Fibroblast of lung (primary cell): ENCODE measurements at regions not wholly inside any gene's neighbourhood (a gene's known extent, or its start where the extent isn't known, plus 50 kb on each side); places are given as distances from the start of the nearest gene placed in this dataset.

Experiments
- DNase-seq, 2 donors: peaks; one replicate each; pipeline versions ENCODE4 v3.0.0 to v3.0.0-alpha.2; 2010; ENCODE audit warnings: low read depth in 2 of 2
- H2AFZ ChIP-seq: 2 replicates; pipeline ENCODE4 v1.5.1; 2012; ENCODE audit warnings: low read length, control low read depth, inconsistent platforms
- H3K27ac ChIP-seq: 2 replicates; pipeline ENCODE4 v1.5.1; 2011; ENCODE audit warnings: low read length, control low read depth; ENCODE audit not compliant: insufficient read depth
- H3K27me3 ChIP-seq: 2 replicates; pipeline ENCODE4 v1.5.1; 2011; ENCODE audit warnings: mild to moderate bottlenecking, low read length; ENCODE audit not compliant: control insufficient read depth, insufficient read depth
- H3K36me3 ChIP-seq: 2 replicates; pipeline ENCODE4 v1.5.1; 2011; ENCODE audit warnings: low read length; ENCODE audit not compliant: control insufficient read depth, insufficient read depth
- H3K4me1 ChIP-seq: 2 replicates; pipeline ENCODE4 v1.5.1; 2011; ENCODE audit warnings: low read length; ENCODE audit not compliant: control insufficient read depth, insufficient read depth; ENCODE audit errors: extremely low read depth
- H3K4me2 ChIP-seq: 2 replicates; pipeline ENCODE4 v1.5.1; 2011; ENCODE audit warnings: low read length, control low read depth; ENCODE audit not compliant: insufficient read depth; ENCODE audit errors: extremely low read depth
- H3K4me3 ChIP-seq, 4 experiments: fragments of 200-600 bp in 1 of 4; sonication (generic) in 1 of 4; replicated peaks in 1 of 4; 2 replicates each; pipeline ENCODE4 v1.5.1; 2011 to 2016; ENCODE audit warnings: low read length in 4 of 4, low read depth in 3 of 4, mild to moderate bottlenecking in 3 of 4, control low read depth in 2 of 4, inconsistent platforms in 1 of 4, mixed read lengths in 1 of 4; ENCODE audit not compliant: insufficient read depth in 1 of 4; ENCODE audit errors: control extremely low read depth in 1 of 4
- H3K79me2 ChIP-seq: 2 replicates; pipeline ENCODE4 v1.5.1; 2012; ENCODE audit warnings: mild to moderate bottlenecking, low read length, inconsistent platforms; ENCODE audit not compliant: control insufficient read depth, insufficient read depth
- H3K9ac ChIP-seq: 2 replicates; pipeline ENCODE4 v1.5.1; 2011; ENCODE audit warnings: mild to moderate bottlenecking, low read length, control low read depth; ENCODE audit not compliant: insufficient read depth
- H3K9me3 ChIP-seq: 2 replicates; pipeline ENCODE4 v1.5.1; 2012; ENCODE audit warnings: low read depth, low read length; ENCODE audit not compliant: control insufficient read depth, insufficient read depth
- H4K20me1 ChIP-seq: 2 replicates; pipeline ENCODE4 v1.5.1; 2011; ENCODE audit warnings: low read length; ENCODE audit not compliant: control insufficient read depth, insufficient read depth; ENCODE audit errors: extremely low read depth
- EZH2 ChIP-seq: IDR thresholded peaks from 2 replicates; pipeline ENCODE4 v1.5.1; 2012; ENCODE audit warnings: low read length, control low read depth, mild to moderate bottlenecking; ENCODE audit errors: missing control alignments
- TF ChIP-seq, protein P1 (sequence below), 2 donors: IDR thresholded peaks in 1 of 2; conservative IDR thresholded peaks in 1 of 2; 1 replicate in 1 of 2; 2 replicates in 1 of 2; pipeline ENCODE4 v1.5.1; 2011 to 2012; ENCODE audit warnings: low read length in 2 of 2, control low read depth in 1 of 2, inconsistent platforms in 1 of 2, low read depth in 1 of 2, mild to moderate bottlenecking in 1 of 2

DNA sequence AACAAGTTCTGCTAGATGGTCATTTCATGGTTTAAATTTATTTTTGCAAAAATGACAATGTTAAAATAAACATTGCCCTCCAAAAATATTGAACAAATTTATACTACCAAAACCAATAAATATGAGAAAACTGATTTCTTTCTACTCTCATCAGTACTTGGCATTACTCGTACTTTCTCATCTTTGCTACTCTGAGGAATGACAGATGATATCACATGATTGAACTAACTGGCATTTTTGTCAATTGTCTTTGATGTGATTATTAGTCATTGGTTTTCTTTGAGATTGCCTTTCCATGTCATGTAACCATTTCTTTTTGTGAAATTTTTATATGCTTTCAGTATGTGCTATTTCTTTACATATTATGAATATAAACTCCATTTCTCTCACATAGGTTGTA is 167.0 kb upstream of the ITGA4 start:
- no peaks in the 10 kb centered on the region for H3K27me3 ChIP-seq
- H4K20me1 ChIP-seq: no peaks in the 10 kb centered on the region
- H3K36me3 ChIP-seq: no peaks in the 10 kb centered on the region
- no peak overlapping the region for H2AFZ ChIP-seq
- H3K9me3 ChIP-seq: no peaks in the 10 kb centered on the region
- no peak overlapping the region for H3K4me2 ChIP-seq
- TF ChIP-seq EZH2: no peak
- TF ChIP-seq, protein P1, sequence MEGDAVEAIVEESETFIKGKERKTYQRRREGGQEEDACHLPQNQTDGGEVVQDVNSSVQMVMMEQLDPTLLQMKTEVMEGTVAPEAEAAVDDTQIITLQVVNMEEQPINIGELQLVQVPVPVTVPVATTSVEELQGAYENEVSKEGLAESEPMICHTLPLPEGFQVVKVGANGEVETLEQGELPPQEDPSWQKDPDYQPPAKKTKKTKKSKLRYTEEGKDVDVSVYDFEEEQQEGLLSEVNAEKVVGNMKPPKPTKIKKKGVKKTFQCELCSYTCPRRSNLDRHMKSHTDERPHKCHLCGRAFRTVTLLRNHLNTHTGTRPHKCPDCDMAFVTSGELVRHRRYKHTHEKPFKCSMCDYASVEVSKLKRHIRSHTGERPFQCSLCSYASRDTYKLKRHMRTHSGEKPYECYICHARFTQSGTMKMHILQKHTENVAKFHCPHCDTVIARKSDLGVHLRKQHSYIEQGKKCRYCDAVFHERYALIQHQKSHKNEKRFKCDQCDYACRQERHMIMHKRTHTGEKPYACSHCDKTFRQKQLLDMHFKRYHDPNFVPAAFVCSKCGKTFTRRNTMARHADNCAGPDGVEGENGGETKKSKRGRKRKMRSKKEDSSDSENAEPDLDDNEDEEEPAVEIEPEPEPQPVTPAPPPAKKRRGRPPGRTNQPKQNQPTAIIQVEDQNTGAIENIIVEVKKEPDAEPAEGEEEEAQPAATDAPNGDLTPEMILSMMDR (conservative IDR thresholded peaks at IDR 0.05 in 1 of 2, IDR thresholded peaks at IDR 0.05 in 1 of 2; ENCODE audit: low read depth in 1 of 2, low read length in 2 of 2): no peak
- no peaks in the 10 kb centered on the region for H3K79me2 ChIP-seq
- H3K27ac ChIP-seq: no peak overlapping the region
- H3K4me3 ChIP-seq: no peak overlapping the region
- H3K9ac ChIP-seq: no peak overlapping the region
- no peak for DNase-seq
- no peaks in the 10 kb centered on the region for H3K4me1 ChIP-seq

DNA sequence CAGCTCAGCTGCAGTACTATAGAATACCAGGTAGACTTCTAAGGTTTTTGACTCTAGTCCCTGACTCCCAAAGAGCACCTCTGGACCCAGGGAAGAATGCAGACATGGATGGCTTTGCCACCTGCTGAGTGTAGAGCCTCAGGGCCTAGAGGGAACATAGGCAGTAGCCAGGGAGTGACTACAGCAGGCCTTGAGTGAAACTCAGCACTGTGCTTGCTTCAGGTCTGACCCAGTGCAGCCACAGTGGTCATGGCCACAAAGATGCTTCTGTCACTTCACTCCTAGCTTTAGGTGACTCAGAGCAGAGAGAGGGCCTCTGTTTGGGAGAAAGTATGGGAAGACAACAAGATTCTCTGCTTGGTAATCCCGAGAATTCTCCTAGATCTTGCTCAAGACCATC is 162.2 kb upstream of the ITGA4 start:
- no peak for DNase-seq
- Histone ChIP-seq H3K9ac (no peak overlapping the region), H3K79me2 (no peaks in the 10 kb centered on the region), H3K27me3 (no peaks in the 10 kb centered on the region), H3K36me3 (no peaks in the 10 kb centered on the region), H3K4me1 (no peaks in the 10 kb centered on the region), H3K4me2 (no peak overlapping the region), H4K20me1 (no peaks in the 10 kb centered on the region), H3K9me3 (no peaks in the 10 kb centered on the region), H2AFZ (no peak overlapping the region), H3K27ac (no peak overlapping the region), H3K4me3 (no peak overlapping the region)
- no peak for TF ChIP-seq EZH2
- TF ChIP-seq, protein P1 (conservative IDR thresholded peaks at IDR 0.05 in 1 of 2, IDR thresholded peaks at IDR 0.05 in 1 of 2; ENCODE audit: low read depth in 1 of 2, low read length in 2 of 2): no peak

DNA sequence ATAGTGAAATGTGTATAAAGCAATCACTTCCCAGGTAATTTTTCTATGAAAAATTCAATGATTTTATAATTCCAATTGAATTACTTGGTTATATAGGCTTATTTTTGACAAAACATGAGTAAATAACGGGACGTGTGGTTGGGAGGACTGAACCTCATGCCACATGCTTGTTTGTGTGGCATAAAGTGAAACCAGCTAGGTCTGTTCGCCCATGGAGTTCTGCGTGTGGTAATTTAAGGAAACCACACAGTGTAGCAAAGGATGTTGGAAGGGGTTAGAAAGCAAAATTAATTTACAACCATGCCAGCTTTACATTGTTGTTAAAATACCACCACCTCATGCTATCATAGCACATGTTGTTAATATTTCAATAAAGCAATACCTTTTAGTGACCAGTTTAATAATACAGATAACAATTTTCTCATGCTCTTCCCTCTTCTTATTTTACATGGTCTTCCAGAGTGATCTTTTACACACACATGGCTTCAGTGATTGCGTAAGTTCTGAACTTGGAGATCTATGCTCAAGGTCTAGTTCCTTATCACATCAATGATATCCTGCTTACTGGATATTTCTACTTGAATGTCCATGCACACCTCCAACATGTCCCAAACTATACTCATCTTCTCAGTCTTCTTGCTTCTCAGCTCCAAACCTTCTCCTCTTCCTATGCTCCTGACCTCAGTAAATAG is 156.4 kb upstream of the ITGA4 start:
- H3K4me3 ChIP-seq: no peak overlapping the region
- no peak for DNase-seq

More for the DNA sequence above, 156.4 kb upstream of the ITGA4 start:
- no peak for TF ChIP-seq EZH2
- TF ChIP-seq, protein P1 (conservative IDR thresholded peaks at IDR 0.05 in 1 of 2, IDR thresholded peaks at IDR 0.05 in 1 of 2; ENCODE audit: low read depth in 1 of 2, low read length in 2 of 2): no peak
- no peak overlapping the region for H3K27ac ChIP-seq
- no peaks in the 10 kb centered on the region for H3K9me3 ChIP-seq
- no peaks in the 10 kb centered on the region for H4K20me1 ChIP-seq
- H3K9ac ChIP-seq: no peak overlapping the region
- H3K79me2 ChIP-seq: no peaks in the 10 kb centered on the region
- no peak overlapping the region for H3K4me2 ChIP-seq
- no peaks in the 10 kb centered on the region for H3K4me1 ChIP-seq
- no peaks in the 10 kb centered on the region for H3K36me3 ChIP-seq
- no peaks in the 10 kb centered on the region for H3K27me3 ChIP-seq
- H2AFZ ChIP-seq: no peak overlapping the region
